Epidermal melanocyte (primary cell): ENCODE measurements at regions not wholly inside any gene's neighbourhood (a gene's known extent, or its start where the extent isn't known, plus 50 kb on each side); places are given as distances from the start of the nearest gene placed in this dataset.

Experiments used
- DNase-seq: peaks from one replicate; pipeline ENCODE4 v3.0.0; 2011; ENCODE audit warnings: low spot score; ENCODE audit not compliant: insufficient read length

GRCh38 chr18:77517901-77518300 is 268.3 kb downstream of the GALR1 start:
- DNase-seq: no peak

GRCh38 chr18:77520767-77521166 is 271.1 kb downstream of the GALR1 start:
- DNase-seq: no peak

GRCh38 chr18:77522051-77522675 is 272.5 kb downstream of the GALR1 start:
- DNase-seq: no peak

- DNase-seq: no peak
These were observed 275.3 kb downstream of the GALR1 start for GRCh38 chr18:77524909-77525308.

- no peak for DNase-seq
These were observed 277.3 kb downstream of the GALR1 start for GRCh38 chr18:77526962-77527361.

GRCh38 chr18:77528872-77529271 is 279.2 kb downstream of the GALR1 start:
- DNase-seq: no peak

- no peak for DNase-seq
These were observed 280.0 kb downstream of the GALR1 start for GRCh38 chr18:77529492-77530176.

- DNase-seq: no peak
These were observed 281.1 kb downstream of the GALR1 start for GRCh38 chr18:77530732-77531131.

GRCh38 chr18:77539860-77540259 is 290.2 kb downstream of the GALR1 start:
- no peak for DNase-seq

GRCh38 chr18:77544792-77545191 is 295.1 kb downstream of the GALR1 start:
- no peak for DNase-seq

GRCh38 chr18:77547757-77548156 is 298.1 kb downstream of the GALR1 start:
- DNase-seq: no peak

- no peak for DNase-seq
These were observed 299.3 kb downstream of the GALR1 start for GRCh38 chr18:77548790-77549420.

- no peak for DNase-seq
These were observed 301.0 kb downstream of the GALR1 start for GRCh38 chr18:77550625-77551024.

GRCh38 chr18:77551055-77551454 is 301.4 kb downstream of the GALR1 start:
- DNase-seq: no peak

- no peak for DNase-seq
These were observed 303.3 kb downstream of the GALR1 start for GRCh38 chr18:77552945-77553344.

- DNase-seq: no peak
These were observed 304.4 kb downstream of the GALR1 start for GRCh38 chr18:77554061-77554460.

- no peak for DNase-seq
These were observed 307.5 kb downstream of the GALR1 start for GRCh38 chr18:77557046-77557587.

- no peak for DNase-seq
These were observed 309.7 kb downstream of the GALR1 start for GRCh38 chr18:77559274-77559910.

- DNase-seq: no peak
These were observed 310.8 kb downstream of the GALR1 start for GRCh38 chr18:77560341-77560992.

- DNase-seq: no peak
These were observed 317.0 kb downstream of the GALR1 start for GRCh38 chr18:77566604-77567003.

- no peak for DNase-seq
These were observed 317.6 kb downstream of the GALR1 start for GRCh38 chr18:77567205-77567604.
